ENCODE measurements at regions not wholly inside any gene's neighbourhood (a gene's known extent, or its start where the extent isn't known, plus 50 kb on each side); places are given as distances from the start of the nearest gene placed in this dataset.

GRCh38 chr2:12432985-12433625, 283.6 kb upstream of the TRIB2 start:
- no peak overlapping the region for H3K4me3 ChIP-seq (ENCODE audit: low read depth, low read length)
- DNase-seq (ENCODE audit: low read depth) = peak; percentile 60
- no peak for TF ChIP-seq CTCF (conservative IDR thresholded peaks at IDR 0.05; ENCODE audit: low read depth, low read length)

- DNase-seq (ENCODE audit: low read depth) = no peak
- no peak overlapping the region for H3K4me3 ChIP-seq (ENCODE audit: low read depth, low read length)
- no peak for TF ChIP-seq CTCF (conservative IDR thresholded peaks at IDR 0.05; ENCODE audit: low read depth, low read length)
Measured at GRCh38 chr2:12433626-12433990, 283.1 kb upstream of the TRIB2 start.

- no peak for TF ChIP-seq CTCF (conservative IDR thresholded peaks at IDR 0.05; ENCODE audit: low read depth, low read length)
- no peak overlapping the region for H3K4me3 ChIP-seq (ENCODE audit: low read depth, low read length)
- no peak for DNase-seq (ENCODE audit: low read depth)
Measured at GRCh38 chr2:12434630-12435098, 282.1 kb upstream of the TRIB2 start.

- DNase-seq (ENCODE audit: low read depth) = no peak
- no peak overlapping the region for H3K4me3 ChIP-seq (ENCODE audit: low read depth, low read length)
- no peak for TF ChIP-seq CTCF (conservative IDR thresholded peaks at IDR 0.05; ENCODE audit: low read depth, low read length)
Measured at GRCh38 chr2:12435430-12436222, 281.1 kb upstream of the TRIB2 start.

- TF ChIP-seq CTCF (conservative IDR thresholded peaks at IDR 0.05; ENCODE audit: low read depth, low read length) = no peak
- H3K4me3 ChIP-seq (ENCODE audit: low read depth, low read length) = no peak overlapping the region
- DNase-seq (ENCODE audit: low read depth) = peak; percentile 60
Measured at GRCh38 chr2:12436483-12436882, 280.3 kb upstream of the TRIB2 start.

GRCh38 chr2:12436935-12437561, 279.7 kb upstream of the TRIB2 start:
- H3K4me3 ChIP-seq (ENCODE audit: low read depth, low read length) = no peak overlapping the region
- TF ChIP-seq CTCF (conservative IDR thresholded peaks at IDR 0.05; ENCODE audit: low read depth, low read length) = no peak
- no peak for DNase-seq (ENCODE audit: low read depth)

Data from choroid plexus epithelial cell (primary cell).